KMS-11 (cell line): ENCODE measurements at regions not wholly inside any gene's neighbourhood (a gene's known extent, or its start where the extent isn't known, plus 50 kb on each side); places are given as distances from the start of the nearest gene placed in this dataset.

Experiments used
- H2AFZ ChIP-seq: fragments of 200-600 bp; sonication (generic); 2 replicates; pipeline ENCODE4 v1.6.1; 2016; ENCODE audit warnings: antibody characterized with exemption, mixed run types, low read depth
- H3K27ac ChIP-seq: fragments of 200-600 bp; sonication (generic); 2 replicates; pipeline ENCODE4 v1.6.1; 2016; ENCODE audit warnings: mild to moderate bottlenecking, mixed run types
- H3K27me3 ChIP-seq: fragments of 200-600 bp; sonication (generic); 2 replicates; pipeline ENCODE4 v1.6.1; 2017; ENCODE audit warnings: mild to moderate bottlenecking, low read depth, mixed run types, moderate library complexity; ENCODE audit not compliant: insufficient read depth
- H3K36me3 ChIP-seq: fragments of 200-600 bp; sonication (generic); 2 replicates; pipeline ENCODE4 v1.6.1; 2017; ENCODE audit warnings: mild to moderate bottlenecking, mixed run types; ENCODE audit not compliant: insufficient read depth
- H3K4me1 ChIP-seq: fragments of 200-600 bp; sonication (generic); 2 replicates; pipeline ENCODE4 v1.6.1; 2016; ENCODE audit warnings: mild to moderate bottlenecking, low read depth, mixed run types; ENCODE audit not compliant: poor library complexity, severe bottlenecking
- H3K4me2 ChIP-seq: fragments of 200-600 bp; sonication (generic); 2 replicates; pipeline ENCODE4 v1.7.0; 2016; ENCODE audit warnings: mild to moderate bottlenecking, mixed run types
- H3K4me3 ChIP-seq: fragments of 200-600 bp; sonication (generic); IDR thresholded peaks from 2 replicates; pipeline ENCODE4 v1.6.1; 2017; ENCODE audit warnings: low read depth, low read length, mixed read lengths; ENCODE audit not compliant: insufficient read depth
- H3K79me2 ChIP-seq: fragments of 200-600 bp; sonication (generic); 2 replicates; pipeline ENCODE4 v1.6.1; 2016; ENCODE audit warnings: low read depth, mixed run types; ENCODE audit not compliant: insufficient read depth
- H3K9ac ChIP-seq: fragments of 200-600 bp; sonication (generic); 2 replicates; pipeline ENCODE4 v1.6.1; 2016; ENCODE audit warnings: mild to moderate bottlenecking, mixed run types
- H4K20me1 ChIP-seq: fragments of 200-600 bp; sonication (generic); 2 replicates; pipeline ENCODE4 v1.6.1; 2016; ENCODE audit warnings: mild to moderate bottlenecking, mixed run types; ENCODE audit not compliant: insufficient read depth
- CTCF ChIP-seq: fragments of 200-600 bp; sonication (generic); conservative IDR thresholded peaks from 2 replicates; pipeline ENCODE4 v1.6.1; 2017; ENCODE audit warnings: low read depth, mild to moderate bottlenecking, antibody characterized with exemption, low read length, moderate library complexity, mixed read lengths

GRCh38 chr11:116636341-116636929 lies 136.4 kb downstream of the BUD13 start:
- Histone ChIP-seq H3K4me1 (no peaks in the 10 kb centered on the region), H3K4me3 (no peak overlapping the region)
- TF ChIP-seq CTCF = no peak

GRCh38 chr11:116631201-116631600 lies 141.6 kb downstream of the BUD13 start:
- no peaks in the 10 kb centered on the region for H3K79me2 ChIP-seq
- TF ChIP-seq CTCF = no peak

More at GRCh38 chr11:116636341-116636929, 136.4 kb downstream of the BUD13 start:
- Histone ChIP-seq H3K27me3 (no peaks in the 10 kb centered on the region), H3K9ac (no peak overlapping the region), H3K27ac (no peak overlapping the region), H4K20me1 (no peaks in the 10 kb centered on the region), H3K79me2 (no peaks in the 10 kb centered on the region), H3K36me3 (no peaks in the 10 kb centered on the region), H2AFZ (no peak overlapping the region), H3K4me2 (no peak overlapping the region)

GRCh38 chr11:116618461-116618860 lies 154.3 kb downstream of the BUD13 start:
- Histone ChIP-seq H3K36me3 (no peaks in the 10 kb centered on the region), H3K4me3 (no peak overlapping the region), H3K4me2 (no peak overlapping the region), H3K9ac (no peak overlapping the region), H3K79me2 (no peaks in the 10 kb centered on the region), H2AFZ (no peak overlapping the region), H3K4me1 (no peaks in the 10 kb centered on the region), H3K27me3 (no peaks in the 10 kb centered on the region), H4K20me1 (no peaks in the 10 kb centered on the region), H3K27ac (no peak overlapping the region)
- TF ChIP-seq CTCF = no peak

More at GRCh38 chr11:116631201-116631600, 141.6 kb downstream of the BUD13 start:
- H2AFZ ChIP-seq = no peak overlapping the region
- H3K27me3 ChIP-seq = no peaks in the 10 kb centered on the region
- H4K20me1 ChIP-seq = no peaks in the 10 kb centered on the region
- H3K4me1 ChIP-seq = no peaks in the 10 kb centered on the region
- no peak overlapping the region for H3K4me3 ChIP-seq
- H3K9ac ChIP-seq = no peak overlapping the region
- no peak overlapping the region for H3K27ac ChIP-seq
- no peaks in the 10 kb centered on the region for H3K36me3 ChIP-seq
- H3K4me2 ChIP-seq = no peak overlapping the region

- Histone ChIP-seq H3K36me3 (no peaks in the 10 kb centered on the region), H3K27me3 (no peaks in the 10 kb centered on the region), H3K4me3 (no peak overlapping the region), H4K20me1 (no peaks in the 10 kb centered on the region), H3K9ac (no peak overlapping the region), H2AFZ (no peak overlapping the region), H3K4me2 (no peak overlapping the region), H3K27ac (no peak overlapping the region), H3K4me1 (no peaks in the 10 kb centered on the region), H3K79me2 (no peaks in the 10 kb centered on the region)
- TF ChIP-seq CTCF = no peak
Measured at GRCh38 chr11:116615211-116615865, 157.4 kb downstream of the BUD13 start.
